HUES6 (cell line): ENCODE measurements at regions not wholly inside any gene's neighbourhood (a gene's known extent, or its start where the extent isn't known, plus 50 kb on each side); places are given as distances from the start of the nearest gene placed in this dataset.

Source experiments
- H3K27ac ChIP-seq: 2 replicates; pipeline ENCODE4 v1.7.0; 2013; ENCODE audit warnings: low read depth, mild to moderate bottlenecking, low read length, inconsistent platforms
- H3K27me3 ChIP-seq: 2 replicates; pipeline ENCODE4 v1.6.1; 2013; ENCODE audit warnings: low read length; ENCODE audit not compliant: control insufficient read depth, insufficient read depth
- H3K36me3 ChIP-seq: 2 replicates; pipeline ENCODE4 v1.6.1; 2013; ENCODE audit warnings: low read length; ENCODE audit not compliant: control insufficient read depth, insufficient read depth
- H3K4me1 ChIP-seq: 2 replicates; pipeline ENCODE4 v1.6.1; 2013; ENCODE audit warnings: low read length; ENCODE audit not compliant: control insufficient read depth, insufficient read depth
- H3K4me3 ChIP-seq: 2 replicates; pipeline ENCODE4 v1.5.1; 2013; ENCODE audit warnings: low read depth, low read length
- H3K9ac ChIP-seq: one replicate; pipeline ENCODE4 v1.6.1; 2013; ENCODE audit warnings: mild to moderate bottlenecking, low read length
- H3K9me3 ChIP-seq: 2 replicates; pipeline ENCODE4 v1.6.1; 2013; ENCODE audit warnings: low read depth, low read length; ENCODE audit not compliant: control insufficient read depth, insufficient read depth

DNA sequence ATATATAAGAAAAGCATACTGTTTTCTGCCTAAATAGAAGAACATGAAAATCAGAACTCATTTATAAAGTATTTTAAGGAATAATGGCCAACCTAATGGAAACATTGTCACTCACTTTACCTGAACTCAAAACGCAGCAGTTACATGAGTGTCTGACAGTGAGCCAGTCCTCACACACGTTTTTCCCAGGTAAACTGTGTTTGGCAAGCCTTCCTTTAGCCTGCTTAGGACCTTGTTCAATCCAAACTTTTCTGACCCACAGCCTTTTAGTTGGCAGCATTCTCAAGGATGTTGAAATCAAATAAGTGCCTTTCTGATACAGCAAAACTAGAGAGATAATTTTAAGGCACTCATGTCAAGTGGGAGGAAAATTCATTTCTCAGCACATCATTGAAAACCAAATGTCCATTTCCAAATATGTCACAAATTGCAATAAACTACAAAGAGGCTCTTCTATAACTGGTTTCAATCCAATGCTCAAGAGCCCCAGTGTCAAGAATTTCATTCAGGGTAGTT lies 83.5 kb upstream of the SPDL1 start:
- no peaks in the 10 kb centered on the region for H3K9me3 ChIP-seq
- H3K36me3 ChIP-seq: no peaks in the 10 kb centered on the region
- H3K27me3 ChIP-seq: no peaks in the 10 kb centered on the region
- H3K27ac ChIP-seq: no peak overlapping the region
- no peak overlapping the region for H3K9ac ChIP-seq
- H3K4me3 ChIP-seq: no peak overlapping the region
- H3K4me1 ChIP-seq: peaks cover 2% of the 10 kb centered on the region; the same call in 1 of the 2 replicates

DNA sequence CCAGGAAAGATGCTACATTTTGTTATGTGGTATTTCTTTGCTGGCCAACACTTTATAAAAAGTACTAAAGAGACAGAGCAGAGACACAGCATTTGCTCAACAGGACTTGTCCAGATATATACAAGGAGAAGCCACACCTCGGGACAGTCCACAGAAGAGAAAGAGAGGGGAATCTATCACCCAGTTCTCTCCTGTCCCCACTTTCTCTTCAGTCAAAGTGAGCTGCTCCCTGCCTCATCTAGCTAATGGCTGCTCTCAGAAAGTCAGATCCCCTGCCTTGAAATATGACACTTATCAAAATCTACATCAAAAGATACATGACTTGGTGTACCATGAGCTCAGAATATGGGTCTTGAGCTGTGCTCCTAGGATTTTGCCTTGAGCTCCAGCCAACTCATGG lies 86.7 kb upstream of the SPDL1 start:
- Histone ChIP-seq H3K27me3 (no peaks in the 10 kb centered on the region), H3K4me3 (no peak overlapping the region), H3K9ac (no peak overlapping the region), H3K36me3 (no peaks in the 10 kb centered on the region), H3K27ac (no peak overlapping the region), H3K4me1 (no peaks in the 10 kb centered on the region), H3K9me3 (no peaks in the 10 kb centered on the region)

DNA sequence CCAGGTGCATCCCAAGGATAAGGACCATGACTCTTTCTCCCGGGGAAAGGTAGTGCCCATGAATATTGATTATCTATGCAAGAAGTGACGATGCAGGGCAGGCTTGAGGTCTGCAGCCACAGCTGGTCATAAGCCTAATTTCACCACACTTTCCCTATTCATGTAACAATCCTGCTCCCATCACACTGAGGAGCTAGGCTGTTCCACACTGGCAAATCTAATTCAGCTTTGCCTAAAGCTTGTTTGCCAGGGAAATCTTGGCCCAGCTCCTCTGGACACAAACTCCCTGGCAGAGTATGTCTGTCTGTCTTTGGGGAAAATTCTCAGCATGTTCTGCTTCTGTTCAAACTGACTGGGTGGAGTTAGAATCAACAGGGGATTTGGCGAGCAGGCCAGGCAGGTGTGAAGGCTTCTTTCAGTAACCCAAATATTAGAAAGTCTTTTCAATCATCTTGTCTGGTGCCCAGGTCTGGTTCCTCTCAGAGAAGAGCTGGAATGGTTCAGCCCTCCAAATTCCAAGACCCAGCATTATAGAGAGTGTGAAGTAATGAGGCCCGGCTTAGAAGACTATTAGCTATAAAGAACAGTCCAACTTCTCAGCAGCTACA lies 88.5 kb upstream of the SPDL1 start:
- Histone ChIP-seq H3K4me1 (no peaks in the 10 kb centered on the region), H3K4me3 (no peak overlapping the region), H3K36me3 (no peaks in the 10 kb centered on the region), H3K9me3 (no peaks in the 10 kb centered on the region), H3K27me3 (no peaks in the 10 kb centered on the region), H3K27ac (no peak overlapping the region), H3K9ac (no peak overlapping the region)

DNA sequence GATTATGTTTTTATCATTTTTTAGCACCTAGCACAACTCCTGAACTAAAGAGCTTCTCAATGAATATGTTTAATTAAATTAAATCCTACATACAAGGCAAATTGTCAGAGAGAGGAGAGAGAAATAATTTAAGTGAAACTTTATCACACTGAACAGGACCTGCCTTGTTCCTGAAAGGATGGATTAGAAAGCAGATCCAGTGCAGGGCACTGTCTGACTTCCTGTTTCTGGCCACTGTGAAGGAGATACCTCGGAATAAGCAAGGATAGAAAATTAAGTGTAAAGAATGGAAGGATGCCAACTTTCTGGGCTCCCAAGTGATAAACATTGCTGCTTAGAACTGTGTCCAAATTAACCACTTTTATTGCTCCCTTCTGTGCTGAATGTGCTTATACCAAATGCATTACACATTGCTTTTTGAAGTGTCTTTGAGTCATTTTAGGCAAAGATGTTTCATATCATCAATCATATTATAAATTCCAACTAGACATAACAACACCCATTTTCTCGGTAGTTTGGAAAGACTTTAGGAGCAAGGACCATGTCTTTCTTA lies 89.1 kb upstream of the SPDL1 start:
- Histone ChIP-seq H3K27ac (no peak overlapping the region), H3K9ac (no peak overlapping the region), H3K36me3 (no peaks in the 10 kb centered on the region), H3K27me3 (no peaks in the 10 kb centered on the region), H3K9me3 (no peaks in the 10 kb centered on the region), H3K4me1 (no peaks in the 10 kb centered on the region), H3K4me3 (no peak overlapping the region)

DNA sequence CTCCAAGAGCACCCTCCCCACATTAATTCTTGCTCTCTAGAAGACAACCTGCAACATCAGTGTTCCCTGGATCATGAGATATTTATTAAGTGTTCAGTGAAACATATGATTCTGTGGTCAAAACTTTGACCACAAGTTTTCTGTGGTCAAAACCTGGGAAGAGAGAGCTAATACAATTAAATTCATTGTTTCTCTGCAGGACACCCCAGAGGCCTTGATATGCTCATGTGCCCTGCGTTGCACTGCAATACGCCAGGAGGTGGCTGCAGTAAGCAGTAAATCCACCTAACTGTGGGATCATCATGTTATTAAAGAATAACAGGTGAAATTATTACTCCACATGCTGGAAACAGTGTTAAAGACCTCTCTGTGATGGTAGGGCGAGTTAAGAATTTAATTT lies 109.3 kb upstream of the SPDL1 start:
- no peaks in the 10 kb centered on the region for H3K4me1 ChIP-seq
- no peak overlapping the region for H3K9ac ChIP-seq
- H3K36me3 ChIP-seq: no peaks in the 10 kb centered on the region
- no peak overlapping the region for H3K4me3 ChIP-seq
- H3K27me3 ChIP-seq: 0 out of 2 replicates have a peak, but pooled peaks cover 4% of the 10 kb centered on the region
- H3K27ac ChIP-seq: no peak overlapping the region
- H3K9me3 ChIP-seq: no peaks in the 10 kb centered on the region; the same call in 1 of the 2 replicates

DNA sequence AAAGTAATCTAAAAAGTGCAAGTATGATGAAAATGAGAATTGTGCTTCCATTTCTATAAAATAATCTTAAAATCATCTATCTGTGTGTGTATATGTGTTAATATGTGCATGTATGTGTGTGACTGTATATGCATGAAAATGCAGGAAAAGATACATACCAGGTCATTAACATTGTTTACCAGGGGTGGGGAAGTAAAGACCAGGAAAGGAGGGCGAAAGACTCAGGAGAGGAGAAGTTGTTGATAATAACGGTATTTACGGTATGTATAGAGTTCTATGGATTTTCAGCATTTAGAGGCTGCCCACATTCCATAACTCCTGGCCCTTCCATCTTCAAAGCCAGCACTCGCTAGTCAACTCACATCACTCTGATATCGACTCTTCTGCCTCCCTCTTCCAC lies 111.0 kb upstream of the SPDL1 start:
- Histone ChIP-seq H3K9ac (no peak overlapping the region), H3K27me3 (0 out of 2 replicates have a peak, but pooled peaks cover 4% of the 10 kb centered on the region)

DNA sequence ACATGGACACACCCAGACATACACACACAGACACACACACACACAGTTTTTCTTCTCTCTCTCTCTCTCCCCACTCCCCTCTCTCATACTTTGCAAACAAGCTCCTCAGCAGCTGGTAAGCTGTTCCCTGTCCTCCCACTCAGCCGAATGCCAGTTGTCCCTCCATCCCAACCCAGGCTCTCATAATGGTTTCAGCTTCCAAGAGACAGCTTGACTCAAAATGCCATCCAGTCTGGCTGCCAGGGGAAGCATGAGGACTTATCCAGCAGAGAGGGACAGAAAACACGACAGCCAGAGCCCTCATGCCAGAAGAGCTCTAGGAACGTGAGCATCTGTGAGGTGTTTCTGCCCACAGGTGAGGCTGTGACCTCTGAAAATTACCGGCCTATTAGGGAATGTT lies 112.6 kb upstream of the SPDL1 start:
- Histone ChIP-seq H3K27me3 (peaks cover 4% of the 10 kb centered on the region; the same call in 1 of the 2 replicates), H3K36me3 (no peaks in the 10 kb centered on the region), H3K4me3 (no peak overlapping the region), H3K9ac (no peak overlapping the region), H3K4me1 (peaks cover 3% of the 10 kb centered on the region; the same call in 1 of the 2 replicates), H3K9me3 (peaks cover 4% of the 10 kb centered on the region; the same call in 1 of the 2 replicates), H3K27ac (no peak overlapping the region)

More for the DNA sequence above, 111.0 kb upstream of the SPDL1 start:
- Histone ChIP-seq H3K4me1 (no peaks in the 10 kb centered on the region), H3K4me3 (no peak overlapping the region), H3K9me3 (no peaks in the 10 kb centered on the region; the same call in 1 of the 2 replicates), H3K36me3 (no peaks in the 10 kb centered on the region), H3K27ac (no peak overlapping the region)

DNA sequence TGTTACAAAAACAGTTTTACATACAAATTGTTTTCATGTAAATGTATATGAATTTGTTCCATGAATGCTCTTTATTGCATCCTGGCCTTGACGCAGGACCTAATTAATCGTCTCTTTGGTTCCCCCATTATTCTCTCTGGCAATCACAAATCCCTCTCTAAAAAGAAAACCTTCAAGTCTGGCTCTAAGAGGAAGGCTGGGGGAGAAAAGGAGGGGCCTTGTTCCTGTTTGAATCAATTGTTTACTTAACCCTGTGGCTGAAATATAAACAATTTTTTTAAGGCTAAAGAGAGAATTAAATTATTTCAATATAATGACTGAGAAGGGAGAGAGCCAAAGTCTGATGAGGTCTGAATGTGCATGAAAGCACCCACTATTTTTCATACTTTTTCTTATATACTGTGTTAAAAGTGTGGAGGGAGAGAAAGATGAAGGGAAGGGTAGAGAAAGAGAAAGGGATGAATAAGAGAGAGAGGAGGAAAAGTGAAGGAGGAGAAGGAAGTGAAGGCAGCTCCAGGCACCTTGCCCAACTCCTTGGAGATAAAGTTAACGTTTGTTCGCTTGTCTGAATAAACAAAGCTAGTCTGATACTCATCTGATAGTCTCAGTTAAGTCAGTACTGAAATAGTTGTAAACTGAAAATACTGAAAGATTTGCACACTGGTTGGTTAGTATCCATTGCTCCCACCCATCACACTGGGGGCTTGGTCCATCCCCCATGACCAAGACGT lies 116.4 kb upstream of the SPDL1 start:
- Histone ChIP-seq H3K9me3 (0 out of 2 replicates have a peak, but pooled peaks cover 4% of the 10 kb centered on the region), H3K27me3 (peaks cover 4% of the 10 kb centered on the region; the same call in 1 of the 2 replicates), H3K9ac (no peak overlapping the region), H3K4me1 (peaks cover 3% of the 10 kb centered on the region; the same call in 1 of the 2 replicates), H3K4me3 (no peak overlapping the region), H3K27ac (no peak overlapping the region), H3K36me3 (no peaks in the 10 kb centered on the region)

DNA sequence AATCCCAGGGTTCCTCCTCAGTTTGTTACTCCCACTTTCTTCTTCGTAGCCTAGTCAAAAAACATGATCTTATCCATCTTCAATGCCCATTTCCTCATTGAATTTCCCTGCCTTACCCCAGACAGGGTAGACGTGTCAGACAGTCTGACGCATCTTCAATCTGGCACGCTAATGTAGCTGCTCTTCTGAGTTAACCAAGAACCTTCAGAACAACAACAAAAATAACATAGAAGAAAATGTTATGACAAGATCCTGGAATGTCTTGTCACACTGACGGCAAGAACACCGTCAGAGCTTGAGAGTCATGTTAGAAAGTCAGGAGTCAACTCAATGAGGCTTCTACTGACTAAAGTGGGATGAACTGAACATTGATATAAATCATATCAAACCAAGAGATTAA lies 122.7 kb upstream of the SPDL1 start:
- H3K27ac ChIP-seq: no peak overlapping the region
- no peaks in the 10 kb centered on the region for H3K9me3 ChIP-seq
- H3K27me3 ChIP-seq: no peaks in the 10 kb centered on the region
- H3K4me3 ChIP-seq: no peak overlapping the region
- no peaks in the 10 kb centered on the region for H3K36me3 ChIP-seq
- no peak overlapping the region for H3K9ac ChIP-seq
- H3K4me1 ChIP-seq: peaks cover 18% of the 10 kb centered on the region

DNA sequence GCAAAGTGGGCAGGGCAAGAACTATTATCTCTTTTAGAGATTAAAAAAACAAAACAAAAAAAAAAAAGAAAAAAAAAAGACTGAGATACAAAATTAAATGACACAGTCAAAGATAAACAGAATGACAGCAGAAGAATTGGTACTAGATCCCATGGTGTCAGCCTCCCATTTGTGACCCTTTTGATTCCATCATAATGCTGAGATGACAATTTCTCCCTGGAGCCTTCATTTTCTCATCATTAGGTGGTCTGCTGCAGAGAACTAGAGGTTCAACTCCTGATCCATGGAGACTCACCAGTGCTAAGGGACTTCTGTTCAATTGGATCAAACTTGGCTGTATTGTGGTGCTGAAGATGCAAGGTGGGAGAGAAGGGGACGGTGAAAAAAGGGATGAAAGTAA lies 123.5 kb upstream of the SPDL1 start:
- peaks cover 18% of the 10 kb centered on the region for H3K4me1 ChIP-seq
- H3K9me3 ChIP-seq: no peaks in the 10 kb centered on the region
- no peaks in the 10 kb centered on the region for H3K36me3 ChIP-seq
- H3K9ac ChIP-seq: no peak overlapping the region
- H3K27ac ChIP-seq: no peak overlapping the region
- H3K27me3 ChIP-seq: no peaks in the 10 kb centered on the region
- H3K4me3 ChIP-seq: no peak overlapping the region

DNA sequence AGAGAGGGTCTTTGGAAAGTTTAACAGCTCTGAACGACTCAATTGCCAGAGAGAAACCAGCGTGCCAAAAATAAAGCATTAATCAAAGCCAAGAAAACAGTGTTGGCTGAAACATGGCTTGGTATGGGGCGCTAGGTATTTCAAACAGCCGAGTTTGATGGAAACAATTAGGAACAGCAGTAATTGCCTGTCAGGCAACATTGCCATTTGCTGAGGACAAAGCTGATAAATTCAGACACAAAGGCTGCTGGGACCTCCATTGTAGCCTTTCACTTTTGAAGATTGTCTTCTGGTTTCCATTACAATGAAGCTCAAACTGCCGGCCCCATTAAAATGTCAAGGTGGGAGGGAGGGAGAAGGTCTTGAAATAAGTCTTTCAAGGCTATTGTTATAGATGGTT lies 125.4 kb upstream of the SPDL1 start:
- Histone ChIP-seq H3K36me3 (no peaks in the 10 kb centered on the region), H3K27ac (no peak overlapping the region), H3K27me3 (no peaks in the 10 kb centered on the region), H3K4me1 (peaks cover 18% of the 10 kb centered on the region), H3K9ac (no peak overlapping the region), H3K4me3 (no peak overlapping the region), H3K9me3 (no peaks in the 10 kb centered on the region)
